Tibial nerve (tissue), 4 donors: ENCODE measurements at regions not wholly inside any gene's neighbourhood (a gene's known extent, or its start where the extent isn't known, plus 50 kb on each side); places are given as distances from the start of the nearest gene placed in this dataset.

Experiments used
- DNase-seq, 2 donors: peaks; one replicate each; pipeline ENCODE4 v3.0.0-alpha.2; 2019; ENCODE audit warnings: low spot score in 2 of 2
- H3K27ac ChIP-seq, 4 donors: fragments of 200-600 bp; sonication (generic) in 3 of 4; one replicate each; pipeline ENCODE4 v1.5.1; 2017 to 2019; ENCODE audit warnings: mild to moderate bottlenecking in 1 of 4
- H3K27me3 ChIP-seq, 2 donors: fragments of 200-600 bp; sonication (generic) in 1 of 2; one replicate each; pipeline versions ENCODE4 v1.5.1 to v1.6.0; 2017 to 2019
- H3K36me3 ChIP-seq, 3 donors: fragments of 200-600 bp; sonication (generic); one replicate each; pipeline ENCODE4 v1.5.1; 2018 to 2019
- H3K4me1 ChIP-seq, 4 donors: fragments of 200-600 bp; sonication (generic) in 3 of 4; one replicate each; pipeline ENCODE4 v1.5.1; 2017 to 2019
- H3K4me3 ChIP-seq, 4 donors: fragments of 200-600 bp; sonication (generic) in 3 of 4; one replicate each; pipeline ENCODE4 v1.5.1; 2017 to 2019; ENCODE audit warnings: mild to moderate bottlenecking in 1 of 4, moderate library complexity in 1 of 4
- H3K9me3 ChIP-seq, 4 donors: fragments of 200-600 bp; sonication (generic) in 3 of 4; one replicate each; pipeline ENCODE4 v1.5.1; 2017 to 2019
- CTCF ChIP-seq, 5 experiments: fragments of 200-600 bp in 3 of 5; fragments of 450-650 bp in 2 of 5; sonication (generic) in 3 of 5; IDR thresholded peaks; one replicate each; pipeline ENCODE4 v1.5.1; 2016 to 2019; ENCODE audit warnings: antibody characterized with exemption in 5 of 5, mild to moderate bottlenecking in 3 of 5, moderate library complexity in 2 of 5
- EP300 ChIP-seq, 2 donors: sonication (generic); formaldehyde crosslinking; IDR thresholded peaks; one replicate each; pipeline ENCODE4 v1.6.1; 2017; ENCODE audit warnings: antibody characterized with exemption in 2 of 2, mild to moderate bottlenecking in 1 of 2
- POLR2A ChIP-seq, 2 donors: fragments of 450-650 bp; IDR thresholded peaks; one replicate each; pipeline ENCODE4 v1.6.1; 2017; ENCODE audit warnings: antibody characterized with exemption in 2 of 2, mild to moderate bottlenecking in 2 of 2, moderate library complexity in 2 of 2
- WGBS, 2 donors: methylation state at CpG; one replicate each; pipeline ENCODE4 v1.1.5; 2018; 5-methylcytosine and 5-hydroxymethylcytosine counted together

DNA sequence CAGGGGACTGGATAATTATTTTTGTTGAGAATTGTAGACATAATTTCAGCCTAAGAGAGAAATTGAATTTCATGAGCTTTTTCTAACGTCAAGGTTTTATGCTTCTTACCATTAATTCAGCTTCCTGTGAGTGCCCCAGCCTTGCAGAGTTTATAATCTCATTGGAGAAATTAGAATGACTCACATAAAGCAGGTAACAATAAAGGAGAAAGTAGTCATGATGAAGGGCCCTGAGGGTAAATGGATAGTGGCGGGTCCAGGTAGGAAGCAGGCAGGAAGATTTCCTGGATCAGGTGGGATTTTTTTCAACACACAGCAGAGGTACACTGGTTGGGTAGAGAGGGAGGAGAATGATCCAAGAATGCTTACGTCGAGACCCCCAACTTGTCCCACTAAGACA is 311.4 kb downstream of the BARHL2 start:
- Histone ChIP-seq H3K4me3 (no peak overlapping the region), H3K36me3 (no peaks in the 10 kb centered on the region), H3K9me3 (no peaks in the 10 kb centered on the region), H3K27me3 (no peaks in the 10 kb centered on the region), H3K4me1 (no peaks in the 10 kb centered on the region), H3K27ac (no peak overlapping the region)
- WGBS, 2 donors: 90 to 94% methylated on average over 4 of the region's 4 CpGs
- TF ChIP-seq EP300 (IDR thresholded peaks at IDR 0.05): no peak
- no peak for TF ChIP-seq POLR2A (IDR thresholded peaks at IDR 0.05)
- no peak for TF ChIP-seq CTCF (IDR thresholded peaks at IDR 0.05)
- DNase-seq: no peak

GRCh38 chr1:90402893-90403849 is 313.9 kb downstream of the BARHL2 start:
- 58 to 62% methylated on average over 5 of the region's 5 CpGs for WGBS, 2 donors
- H3K4me1 ChIP-seq: no peaks in the 10 kb centered on the region
- DNase-seq: no peak
- TF ChIP-seq CTCF (IDR thresholded peaks at IDR 0.05) (no peak), POLR2A (IDR thresholded peaks at IDR 0.05) (no peak), EP300 (IDR thresholded peaks at IDR 0.05) (no peak)
- H3K4me3 ChIP-seq: no peak overlapping the region
- H3K9me3 ChIP-seq: no peaks in the 10 kb centered on the region
- H3K36me3 ChIP-seq: no peaks in the 10 kb centered on the region
- H3K27me3 ChIP-seq: no peaks in the 10 kb centered on the region
- H3K27ac ChIP-seq: no peak overlapping the region

- 76 to 86% methylated on average over 2 of the region's 2 CpGs for WGBS, 2 donors
- Histone ChIP-seq H3K4me3 (no peak overlapping the region), H3K9me3 (no peaks in the 10 kb centered on the region), H3K36me3 (no peaks in the 10 kb centered on the region), H3K27me3 (no peaks in the 10 kb centered on the region), H3K27ac (no peak overlapping the region), H3K4me1 (no peaks in the 10 kb centered on the region)
- no peak for DNase-seq
- no peak for TF ChIP-seq CTCF (IDR thresholded peaks at IDR 0.05)
- TF ChIP-seq EP300 (IDR thresholded peaks at IDR 0.05): no peak
- no peak for TF ChIP-seq POLR2A (IDR thresholded peaks at IDR 0.05)
Observed at GRCh38 chr1:90400131-90400530, 317.0 kb downstream of the BARHL2 start.

GRCh38 chr1:90396917-90397316 is 320.2 kb downstream of the BARHL2 start:
- Histone ChIP-seq H3K36me3 (no peaks in the 10 kb centered on the region), H3K9me3 (no peaks in the 10 kb centered on the region), H3K4me1 (no peaks in the 10 kb centered on the region), H3K4me3 (no peak overlapping the region), H3K27ac (no peak overlapping the region), H3K27me3 (no peaks in the 10 kb centered on the region)
- TF ChIP-seq CTCF (IDR thresholded peaks at IDR 0.05) (no peak), EP300 (IDR thresholded peaks at IDR 0.05) (no peak), POLR2A (IDR thresholded peaks at IDR 0.05) (no peak)
- DNase-seq: no peak
- 57 to 59% methylated on average over 3 of the region's 3 CpGs for WGBS, 2 donors

DNA sequence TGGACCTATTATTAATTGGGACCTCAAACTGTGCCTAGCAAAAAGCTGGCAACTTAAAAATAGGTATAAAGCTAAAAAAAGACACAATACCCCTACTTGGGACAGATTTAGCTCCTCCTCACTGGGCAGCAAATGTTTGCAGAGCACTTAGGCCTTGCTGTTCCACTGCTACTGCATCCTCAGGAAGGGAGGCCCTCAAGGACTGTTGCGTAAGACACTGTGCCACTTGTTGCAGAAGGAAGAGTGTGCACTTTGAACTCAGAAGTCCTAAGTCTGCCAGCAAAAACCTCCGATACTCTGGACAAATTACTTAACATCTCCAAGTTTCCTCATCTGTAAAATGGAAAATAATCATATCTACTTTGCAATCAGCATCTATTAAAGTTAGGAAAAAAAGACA is 322.9 kb downstream of the BARHL2 start:
- no peak for DNase-seq
- no peak for TF ChIP-seq POLR2A (IDR thresholded peaks at IDR 0.05)
- Histone ChIP-seq H3K4me3 (no peak overlapping the region), H3K27ac (no peak overlapping the region), H3K36me3 (no peaks in the 10 kb centered on the region), H3K9me3 (no peaks in the 10 kb centered on the region), H3K27me3 (no peaks in the 10 kb centered on the region), H3K4me1 (no peaks in the 10 kb centered on the region)
- 83% methylated on average over 2 of the region's 2 CpGs for WGBS, 2 donors
